Endothelial cell of umbilical vein (primary cell): ENCODE measurements at regions not wholly inside any gene's neighbourhood (a gene's known extent, or its start where the extent isn't known, plus 50 kb on each side); places are given as distances from the start of the nearest gene placed in this dataset.

Experiments
- BruUV-seq: library from RNA; stranded (reverse); fragments of 400-500 nt; replicated peaks from 2 replicates; lab custom pipeline; 2021; lab: Mats Ljungman, UMichigan
- CTCF ChIA-PET: fragments of 300-600, 350-600 bp; sonication (Branson Sonifier 250); formaldehyde crosslinking; loops from one replicate; lab custom pipeline; 2021; ENCODE audit warnings: antibody characterized with exemption, inconsistent platforms; lab: Charles Lee
- POLR2A ChIA-PET: fragments of 300-600, 350-600 bp; sonication (Branson Sonifier 250); formaldehyde crosslinking; loops from one replicate; lab custom pipeline; 2021; ENCODE audit warnings: antibody characterized with exemption, inconsistent platforms; lab: Charles Lee
- DNase-seq: peaks from one replicate; pipeline ENCODE4 v3.0.0-alpha.2; 2011; ENCODE audit warnings: low read depth, low spot score
- FAIRE-seq: peaks from 2 replicates; lab custom pipeline; 2011; peaks lifted over from hg19 to GRCh38; lab: Jason Lieb, UNC
- H2AFZ ChIP-seq: 2 replicates; pipeline ENCODE4 v1.6.0; 2012; ENCODE audit warnings: low read depth, low read length, control low read depth, inconsistent platforms
- H3K27ac ChIP-seq: 2 replicates; pipeline ENCODE4 v1.5.1; 2011; ENCODE audit warnings: low read depth, mild to moderate bottlenecking, control low read depth, low read length, moderate library complexity; ENCODE audit not compliant: insufficient read depth
- H3K27me3 ChIP-seq, 2 experiments: 2 replicates each; pipeline versions ENCODE4 v1.6.0 to v1.6.1; 2011; ENCODE audit warnings: low read length in 2 of 2, mixed read lengths in 1 of 2; ENCODE audit not compliant: control insufficient read depth in 2 of 2, insufficient read depth in 2 of 2
- H3K36me3 ChIP-seq, 2 experiments: 2 replicates in 1 of 2; 3 replicates in 1 of 2; pipeline ENCODE4 v1.5.1; 2011; ENCODE audit warnings: low read length in 2 of 2, mild to moderate bottlenecking in 1 of 2, moderate library complexity in 1 of 2; ENCODE audit not compliant: control insufficient read depth in 2 of 2, insufficient read depth in 2 of 2; ENCODE audit errors: extremely low read depth in 1 of 2
- H3K4me1 ChIP-seq: 3 replicates; pipeline ENCODE4 v1.5.1; 2011; ENCODE audit warnings: mild to moderate bottlenecking, low read length; ENCODE audit not compliant: control insufficient read depth, insufficient read depth; ENCODE audit errors: extremely low read depth
- H3K4me2 ChIP-seq: 2 replicates; pipeline ENCODE4 v1.6.1; 2011; ENCODE audit warnings: low read length, control low read depth, mixed read lengths; ENCODE audit not compliant: insufficient read depth
- H3K4me3 ChIP-seq, 3 experiments: fragments of 200-600 bp in 1 of 3; sonication (generic), shearing (Covaris generic) in 1 of 3; replicated peaks in 1 of 3; 2 replicates each; pipeline ENCODE4 v1.5.1; 2011 to 2016; ENCODE audit warnings: control low read depth in 3 of 3, low read length in 3 of 3, mild to moderate bottlenecking in 2 of 3, inconsistent platforms in 1 of 3, low read depth in 1 of 3, moderate library complexity in 1 of 3; ENCODE audit not compliant: insufficient read depth in 1 of 3
- H3K79me2 ChIP-seq: 2 replicates; pipeline ENCODE4 v1.6.0; 2012; ENCODE audit warnings: low read length, inconsistent platforms; ENCODE audit not compliant: control insufficient read depth, insufficient read depth
- H3K9ac ChIP-seq: replicated peaks from 2 replicates; pipeline ENCODE3; 2011; ENCODE audit warnings: low read length, control low read depth; ENCODE audit not compliant: insufficient read depth; ENCODE audit errors: extremely low read depth
- H3K9me1 ChIP-seq: replicated peaks from 3 replicates; pipeline ENCODE4 v1.6.0; 2011; ENCODE audit warnings: mild to moderate bottlenecking, low read length; ENCODE audit not compliant: control insufficient read depth, insufficient read depth; ENCODE audit errors: extremely low read depth
- H3K9me3 ChIP-seq: replicated peaks from 2 replicates; pipeline ENCODE4 v1.5.1; 2012; ENCODE audit warnings: low read length, inconsistent platforms; ENCODE audit not compliant: control insufficient read depth, insufficient read depth
- H4K20me1 ChIP-seq: replicated peaks from 2 replicates; pipeline ENCODE3; 2011; ENCODE audit warnings: mild to moderate bottlenecking, low read length; ENCODE audit not compliant: control insufficient read depth, insufficient read depth; ENCODE audit errors: extremely low read depth
- CTCF ChIP-seq, 2 donors: IDR thresholded peaks; 1 replicate in 1 of 2; 2 replicates in 1 of 2; pipeline ENCODE4 v1.5.1; 2011; ENCODE audit warnings: low read length in 2 of 2, mild to moderate bottlenecking in 2 of 2, moderate library complexity in 2 of 2, control low read depth in 1 of 2, inconsistent platforms in 1 of 2, low read depth in 1 of 2; ENCODE audit not compliant: insufficient read depth in 1 of 2; ENCODE audit errors: extremely low read depth in 1 of 2
- EZH2 ChIP-seq: IDR thresholded peaks from 2 replicates; pipeline ENCODE4 v1.6.1; 2012; ENCODE audit warnings: borderline replicate concordance, low read depth, mild to moderate bottlenecking, moderate library complexity, low read length, inconsistent platforms; ENCODE audit not compliant: severe bottlenecking
- FOS ChIP-seq: IDR thresholded peaks from 2 replicates; pipeline ENCODE4 v1.6.1; 2011; ENCODE audit warnings: mild to moderate bottlenecking, low read length, moderate library complexity, borderline replicate concordance; ENCODE audit not compliant: insufficient read depth
- GATA2 ChIP-seq: IDR thresholded peaks from 2 replicates; pipeline ENCODE4 v1.7.0; 2011; ENCODE audit warnings: low read depth, mild to moderate bottlenecking, moderate library complexity, mixed read lengths, low read length; ENCODE audit not compliant: insufficient read length, insufficient read depth
- JUN ChIP-seq: IDR thresholded peaks from 2 replicates; pipeline ENCODE4 v1.6.1; 2011; ENCODE audit warnings: borderline replicate concordance, low read depth; ENCODE audit not compliant: insufficient read length, insufficient read depth
- MAX ChIP-seq: IDR thresholded peaks from 2 replicates; pipeline ENCODE4 v1.6.1; 2011; ENCODE audit not compliant: insufficient read depth, insufficient read length
- MYC ChIP-seq: IDR thresholded peaks from one replicate; pipeline ENCODE4 v1.6.1; 2011; ENCODE audit warnings: mild to moderate bottlenecking, low read depth, low read length
- POLR2A ChIP-seq: IDR thresholded peaks from 2 replicates; pipeline ENCODE4 v1.6.1; 2012; ENCODE audit warnings: low read depth, mild to moderate bottlenecking, control low read depth, low read length
- POLR2AphosphoS5 ChIP-seq: IDR thresholded peaks from 2 replicates; pipeline ENCODE4 v1.6.1; 2012; ENCODE audit warnings: low read depth, mild to moderate bottlenecking, control low read depth, low read length, moderate library complexity; ENCODE audit not compliant: insufficient read depth
- dilution Hi-C: fragments of 300-500 bp; cut with MboI; formaldehyde crosslinking; loops from one replicate; pipeline ENCODE4 v1.15.0; 2019; ENCODE audit warnings: low sequenced_read_pairs; ENCODE audit not compliant: extremely low pct_ligation_motif_present
- intact Hi-C: fragments of 100-400 bp; cut with micrococcal nuclease; formaldehyde crosslinking; loops from one replicate; pipeline ENCODE4 v1.10.0; 2022

GRCh38 chr6:141809901-141810300, 322.8 kb upstream of the GJE1 start:
- CTCF ChIA-PET = interaction anchor here (1.3 kb wide), 1 partner anchor 9 kb away, joined by 3 read pairs; no protein-coding TSS in a partner anchor
- Histone ChIP-seq H3K27ac (no peak overlapping the region), H3K9me3 (no peaks in the 10 kb centered on the region), H3K4me3 (no peak overlapping the region), H3K27me3 (no peaks in the 10 kb centered on the region), H4K20me1 (no peaks in the 10 kb centered on the region), H2AFZ (no peak overlapping the region), H3K4me1 (no peaks in the 10 kb centered on the region), H3K4me2 (no peak overlapping the region), H3K79me2 (no peaks in the 10 kb centered on the region), H3K9ac (no peak overlapping the region), H3K9me1 (no peaks in the 10 kb centered on the region), H3K36me3 (no peaks in the 10 kb centered on the region)
- intact Hi-C loops (no loop called here), dilution Hi-C loops (no loop called here)
- DNase-seq = no peak
- FAIRE-seq = no peak
- POLR2A ChIA-PET = no interaction called here
- no peak for TF ChIP-seq GATA2
- no peak for TF ChIP-seq POLR2AphosphoS5
- TF ChIP-seq POLR2A = no peak
- TF ChIP-seq EZH2 = no peak
- TF ChIP-seq MYC = no peak
- no peak for TF ChIP-seq CTCF (IDR thresholded peaks at IDR 0.05; ENCODE audit: extremely low read depth in 1 of 2, insufficient read depth in 1 of 2, low read depth in 1 of 2, low read length in 2 of 2)
- TF ChIP-seq JUN = no peak
- no peak for TF ChIP-seq FOS
- no peak for TF ChIP-seq MAX
- no TSS peak for BruUV-seq
